ENCODE measurements at regions not wholly inside any gene's neighbourhood (a gene's known extent, or its start where the extent isn't known, plus 50 kb on each side); places are given as distances from the start of the nearest gene placed in this dataset.

- Histone ChIP-seq H4K12ac (ENCODE audit: low read depth, low read length) (no peak overlapping the region), H2AFZ (ENCODE audit: insufficient read depth, low read length, poor library complexity) (no peak overlapping the region), H4K91ac (ENCODE audit: low read depth, low read length) (no peak overlapping the region), H3K27ac (ENCODE audit: low read depth, low read length) (no peak overlapping the region), H3K9ac (ENCODE audit: low read length) (no peak overlapping the region), H3K79me2 (ENCODE audit: control insufficient read depth, insufficient read depth, low read length, poor library complexity) (no peaks in the 10 kb centered on the region), H4K8ac (ENCODE audit: low read depth, low read length) (no peak overlapping the region), H2BK12ac (ENCODE audit: low read length) (no peak overlapping the region), H3K79me1 (ENCODE audit: low read length) (no peaks in the 10 kb centered on the region), H3K4ac (ENCODE audit: low read depth, low read length) (no peak overlapping the region), H3K4me3 (ENCODE audit: low read depth, low read length) (no peak overlapping the region), H3K23ac (ENCODE audit: low read length) (no peak overlapping the region), H3K36me3 (ENCODE audit: control insufficient read depth in 1 of 2, insufficient read depth in 2 of 2, low read length in 2 of 2) (no peaks in the 10 kb centered on the region), H3K27me3 (ENCODE audit: insufficient read depth, low read length) (no peaks in the 10 kb centered on the region), H3K4me1 (ENCODE audit: control insufficient read depth in 1 of 2, insufficient read depth in 2 of 2, low read length in 2 of 2) (peaks cover 0 to 3% of the 10 kb centered on the region in 2 experiments), H3K4me2 (ENCODE audit: low read length) (no peak overlapping the region), H3K18ac (ENCODE audit: low read length) (no peak overlapping the region), H2AK5ac (ENCODE audit: low read length) (no peak overlapping the region), H3K14ac (ENCODE audit: low read length) (no peak overlapping the region), H2BK120ac (ENCODE audit: insufficient read depth, low read length, poor library complexity) (no peak overlapping the region), H2BK5ac (ENCODE audit: low read depth, low read length, poor library complexity) (no peak overlapping the region), H3K9me3 (ENCODE audit: insufficient read depth, low read depth, low read length) (no peaks in the 10 kb centered on the region)
- WGBS (ENCODE audit: extremely low coverage, insufficient coverage, insufficient read length), result no CpG with 5 or more reads among the region's 1 CpG
- DNase-seq, result peak in 1 of 2 donors; percentile 14
These were observed 80.2 kb upstream of the ITGA4 start for GRCh38 chr2:181376999-181377398.

- no peak overlapping the region for H2AFZ ChIP-seq (ENCODE audit: insufficient read depth, low read length, poor library complexity)
- no peaks in the 10 kb centered on the region for H3K4me1 ChIP-seq (ENCODE audit: control insufficient read depth in 1 of 2, insufficient read depth in 2 of 2, low read length in 2 of 2)
- no peak overlapping the region for H4K91ac ChIP-seq (ENCODE audit: low read depth, low read length)
- no peak overlapping the region for H3K18ac ChIP-seq (ENCODE audit: low read length)
- no peaks in the 10 kb centered on the region for H3K36me3 ChIP-seq (ENCODE audit: control insufficient read depth in 1 of 2, insufficient read depth in 2 of 2, low read length in 2 of 2)
- no peaks in the 10 kb centered on the region for H3K27me3 ChIP-seq (ENCODE audit: insufficient read depth, low read length)
- no peaks in the 10 kb centered on the region for H3K79me1 ChIP-seq (ENCODE audit: low read length)
- H4K12ac ChIP-seq (ENCODE audit: low read depth, low read length), result no peak overlapping the region
- no peak overlapping the region for H3K14ac ChIP-seq (ENCODE audit: low read length)
- no peak overlapping the region for H3K27ac ChIP-seq (ENCODE audit: low read depth, low read length)
- no peak overlapping the region for H3K4me3 ChIP-seq (ENCODE audit: low read depth, low read length)
- H3K9me3 ChIP-seq (ENCODE audit: insufficient read depth, low read depth, low read length), result no peaks in the 10 kb centered on the region
- no peak overlapping the region for H2BK120ac ChIP-seq (ENCODE audit: insufficient read depth, low read length, poor library complexity)
- H4K8ac ChIP-seq (ENCODE audit: low read depth, low read length), result no peak overlapping the region
- no peak overlapping the region for H3K4me2 ChIP-seq (ENCODE audit: low read length)
- WGBS (ENCODE audit: extremely low coverage, insufficient coverage, insufficient read length), result no CpG with 5 or more reads among the region's 5 CpGs
- no peak overlapping the region for H2AK5ac ChIP-seq (ENCODE audit: low read length)
- H3K79me2 ChIP-seq (ENCODE audit: control insufficient read depth, insufficient read depth, low read length, poor library complexity), result no peaks in the 10 kb centered on the region
- no peak for DNase-seq
- no peak overlapping the region for H3K9ac ChIP-seq (ENCODE audit: low read length)
- H3K23ac ChIP-seq (ENCODE audit: low read length), result no peak overlapping the region
- H2BK12ac ChIP-seq (ENCODE audit: low read length), result no peak overlapping the region
- no peak overlapping the region for H2BK5ac ChIP-seq (ENCODE audit: low read depth, low read length, poor library complexity)
- H3K4ac ChIP-seq (ENCODE audit: low read depth, low read length), result no peak overlapping the region
These were observed 78.7 kb upstream of the ITGA4 start for GRCh38 chr2:181378491-181378890.

GRCh38 chr2:181380581-181380980, 76.6 kb upstream of the ITGA4 start:
- Histone ChIP-seq H3K9ac (ENCODE audit: low read length) (no peak overlapping the region), H3K4me2 (ENCODE audit: low read length) (no peak overlapping the region), H3K79me1 (ENCODE audit: low read length) (no peaks in the 10 kb centered on the region), H3K27me3 (ENCODE audit: insufficient read depth, low read length) (no peaks in the 10 kb centered on the region), H3K4me3 (ENCODE audit: low read depth, low read length) (no peak overlapping the region), H3K9me3 (ENCODE audit: insufficient read depth, low read depth, low read length) (no peaks in the 10 kb centered on the region), H3K14ac (ENCODE audit: low read length) (no peak overlapping the region), H3K23ac (ENCODE audit: low read length) (no peak overlapping the region), H3K79me2 (ENCODE audit: control insufficient read depth, insufficient read depth, low read length, poor library complexity) (no peaks in the 10 kb centered on the region), H2BK5ac (ENCODE audit: low read depth, low read length, poor library complexity) (no peak overlapping the region), H2BK12ac (ENCODE audit: low read length) (no peak overlapping the region), H2AFZ (ENCODE audit: insufficient read depth, low read length, poor library complexity) (no peak overlapping the region), H3K4ac (ENCODE audit: low read depth, low read length) (no peak overlapping the region), H4K8ac (ENCODE audit: low read depth, low read length) (no peak overlapping the region), H2AK5ac (ENCODE audit: low read length) (no peak overlapping the region), H4K91ac (ENCODE audit: low read depth, low read length) (no peak overlapping the region), H3K18ac (ENCODE audit: low read length) (no peak overlapping the region), H4K12ac (ENCODE audit: low read depth, low read length) (no peak overlapping the region), H3K27ac (ENCODE audit: low read depth, low read length) (no peak overlapping the region), H3K36me3 (ENCODE audit: control insufficient read depth in 1 of 2, insufficient read depth in 2 of 2, low read length in 2 of 2) (no peaks in the 10 kb centered on the region), H2BK120ac (ENCODE audit: insufficient read depth, low read length, poor library complexity) (no peak overlapping the region), H3K4me1 (ENCODE audit: control insufficient read depth in 1 of 2, insufficient read depth in 2 of 2, low read length in 2 of 2) (no peaks in the 10 kb centered on the region)
- no CpG with 5 or more reads among the region's 3 CpGs for WGBS (ENCODE audit: extremely low coverage, insufficient coverage, insufficient read length)
- DNase-seq, result no peak

- Histone ChIP-seq H2BK120ac (ENCODE audit: insufficient read depth, low read length, poor library complexity) (no peak overlapping the region), H3K9me3 (ENCODE audit: insufficient read depth, low read depth, low read length) (no peaks in the 10 kb centered on the region), H3K4ac (ENCODE audit: low read depth, low read length) (no peak overlapping the region), H3K18ac (ENCODE audit: low read length) (no peak overlapping the region), H3K23ac (ENCODE audit: low read length) (no peak overlapping the region), H3K4me2 (ENCODE audit: low read length) (no peak overlapping the region), H3K9ac (ENCODE audit: low read length) (no peak overlapping the region), H2AK5ac (ENCODE audit: low read length) (no peak overlapping the region), H4K12ac (ENCODE audit: low read depth, low read length) (no peak overlapping the region), H3K27me3 (ENCODE audit: insufficient read depth, low read length) (no peaks in the 10 kb centered on the region), H3K4me3 (ENCODE audit: low read depth, low read length) (no peak overlapping the region), H2BK5ac (ENCODE audit: low read depth, low read length, poor library complexity) (no peak overlapping the region), H3K4me1 (ENCODE audit: control insufficient read depth in 1 of 2, insufficient read depth in 2 of 2, low read length in 2 of 2) (no peaks in the 10 kb centered on the region), H4K91ac (ENCODE audit: low read depth, low read length) (no peak overlapping the region), H3K36me3 (ENCODE audit: control insufficient read depth in 1 of 2, insufficient read depth in 2 of 2, low read length in 2 of 2) (no peaks in the 10 kb centered on the region), H4K8ac (ENCODE audit: low read depth, low read length) (no peak overlapping the region), H3K79me2 (ENCODE audit: control insufficient read depth, insufficient read depth, low read length, poor library complexity) (no peaks in the 10 kb centered on the region), H3K14ac (ENCODE audit: low read length) (no peak overlapping the region), H2AFZ (ENCODE audit: insufficient read depth, low read length, poor library complexity) (no peak overlapping the region), H3K79me1 (ENCODE audit: low read length) (no peaks in the 10 kb centered on the region), H2BK12ac (ENCODE audit: low read length) (no peak overlapping the region), H3K27ac (ENCODE audit: low read depth, low read length) (no peak overlapping the region)
- WGBS (ENCODE audit: extremely low coverage, insufficient coverage, insufficient read length), result no CpG with 5 or more reads among the region's 2 CpGs
- DNase-seq, result no peak
These were observed 72.3 kb upstream of the ITGA4 start for GRCh38 chr2:181384923-181385322.
